ENCODE measurements at regions not wholly inside any gene's neighbourhood (a gene's known extent, or its start where the extent isn't known, plus 50 kb on each side); places are given as distances from the start of the nearest gene placed in this dataset.

DNA sequence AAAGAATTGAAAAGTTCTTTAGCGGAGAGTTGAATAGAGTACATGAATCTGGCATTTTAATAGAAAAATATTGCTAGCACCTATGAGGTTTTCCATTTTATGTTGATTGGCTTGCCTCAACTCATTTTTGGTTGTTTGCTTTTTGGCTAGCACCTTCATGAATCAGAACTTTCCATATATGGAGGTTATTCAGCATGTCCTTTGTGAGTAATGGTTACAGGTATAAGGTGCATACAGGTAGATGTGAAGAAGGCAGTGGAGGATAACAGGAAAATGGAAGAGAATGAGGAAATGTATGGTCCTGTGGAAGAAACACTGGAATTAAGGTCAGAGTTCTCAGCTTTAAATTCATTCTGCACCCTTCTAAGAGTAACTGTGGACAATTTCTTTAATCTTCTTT, 98.1 kb upstream of the GBE1 start (continued):
- TF ChIP-seq ZNF331 (CRISPR knock-in tag; IDR thresholded peaks at IDR 0.05; ENCODE audit: low read depth), result no peak

- no peak for DNase-seq (ENCODE audit: low spot score)
- TF ChIP-seq POLR2AphosphoS5 (IDR thresholded peaks at IDR 0.05; ENCODE audit: low read depth), result no peak
- no peak for TF ChIP-seq ZNF114 (CRISPR knock-in tag; IDR thresholded peaks at IDR 0.05)
- TF ChIP-seq, protein P1, sequence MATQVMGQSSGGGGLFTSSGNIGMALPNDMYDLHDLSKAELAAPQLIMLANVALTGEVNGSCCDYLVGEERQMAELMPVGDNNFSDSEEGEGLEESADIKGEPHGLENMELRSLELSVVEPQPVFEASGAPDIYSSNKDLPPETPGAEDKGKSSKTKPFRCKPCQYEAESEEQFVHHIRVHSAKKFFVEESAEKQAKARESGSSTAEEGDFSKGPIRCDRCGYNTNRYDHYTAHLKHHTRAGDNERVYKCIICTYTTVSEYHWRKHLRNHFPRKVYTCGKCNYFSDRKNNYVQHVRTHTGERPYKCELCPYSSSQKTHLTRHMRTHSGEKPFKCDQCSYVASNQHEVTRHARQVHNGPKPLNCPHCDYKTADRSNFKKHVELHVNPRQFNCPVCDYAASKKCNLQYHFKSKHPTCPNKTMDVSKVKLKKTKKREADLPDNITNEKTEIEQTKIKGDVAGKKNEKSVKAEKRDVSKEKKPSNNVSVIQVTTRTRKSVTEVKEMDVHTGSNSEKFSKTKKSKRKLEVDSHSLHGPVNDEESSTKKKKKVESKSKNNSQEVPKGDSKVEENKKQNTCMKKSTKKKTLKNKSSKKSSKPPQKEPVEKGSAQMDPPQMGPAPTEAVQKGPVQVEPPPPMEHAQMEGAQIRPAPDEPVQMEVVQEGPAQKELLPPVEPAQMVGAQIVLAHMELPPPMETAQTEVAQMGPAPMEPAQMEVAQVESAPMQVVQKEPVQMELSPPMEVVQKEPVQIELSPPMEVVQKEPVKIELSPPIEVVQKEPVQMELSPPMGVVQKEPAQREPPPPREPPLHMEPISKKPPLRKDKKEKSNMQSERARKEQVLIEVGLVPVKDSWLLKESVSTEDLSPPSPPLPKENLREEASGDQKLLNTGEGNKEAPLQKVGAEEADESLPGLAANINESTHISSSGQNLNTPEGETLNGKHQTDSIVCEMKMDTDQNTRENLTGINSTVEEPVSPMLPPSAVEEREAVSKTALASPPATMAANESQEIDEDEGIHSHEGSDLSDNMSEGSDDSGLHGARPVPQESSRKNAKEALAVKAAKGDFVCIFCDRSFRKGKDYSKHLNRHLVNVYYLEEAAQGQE (IDR thresholded peaks at IDR 0.05; ENCODE audit: unreplicated experiment), result no peak
- TF ChIP-seq ETS1 (IDR thresholded peaks at IDR 0.05), result no peak
- TF ChIP-seq ZNF331 (CRISPR knock-in tag; IDR thresholded peaks at IDR 0.05; ENCODE audit: low read depth), result no peak
- no peak for TF ChIP-seq EZH2 (IDR thresholded peaks at IDR 0.05; ENCODE audit: low read depth, unreplicated experiment)
- no peak for TF ChIP-seq STAT1 (IDR thresholded peaks at IDR 0.05; ENCODE audit: unreplicated experiment)
- no peak for TF ChIP-seq NANOG (IDR thresholded peaks at IDR 0.05; ENCODE audit: borderline replicate concordance)
- TF ChIP-seq JUNB (IDR thresholded peaks at IDR 0.05; ENCODE audit: unreplicated experiment), result no peak
- TF ChIP-seq EZH2phosphoT487 (IDR thresholded peaks at IDR 0.05; ENCODE audit: unreplicated experiment), result no peak
- TF ChIP-seq, protein P2, sequence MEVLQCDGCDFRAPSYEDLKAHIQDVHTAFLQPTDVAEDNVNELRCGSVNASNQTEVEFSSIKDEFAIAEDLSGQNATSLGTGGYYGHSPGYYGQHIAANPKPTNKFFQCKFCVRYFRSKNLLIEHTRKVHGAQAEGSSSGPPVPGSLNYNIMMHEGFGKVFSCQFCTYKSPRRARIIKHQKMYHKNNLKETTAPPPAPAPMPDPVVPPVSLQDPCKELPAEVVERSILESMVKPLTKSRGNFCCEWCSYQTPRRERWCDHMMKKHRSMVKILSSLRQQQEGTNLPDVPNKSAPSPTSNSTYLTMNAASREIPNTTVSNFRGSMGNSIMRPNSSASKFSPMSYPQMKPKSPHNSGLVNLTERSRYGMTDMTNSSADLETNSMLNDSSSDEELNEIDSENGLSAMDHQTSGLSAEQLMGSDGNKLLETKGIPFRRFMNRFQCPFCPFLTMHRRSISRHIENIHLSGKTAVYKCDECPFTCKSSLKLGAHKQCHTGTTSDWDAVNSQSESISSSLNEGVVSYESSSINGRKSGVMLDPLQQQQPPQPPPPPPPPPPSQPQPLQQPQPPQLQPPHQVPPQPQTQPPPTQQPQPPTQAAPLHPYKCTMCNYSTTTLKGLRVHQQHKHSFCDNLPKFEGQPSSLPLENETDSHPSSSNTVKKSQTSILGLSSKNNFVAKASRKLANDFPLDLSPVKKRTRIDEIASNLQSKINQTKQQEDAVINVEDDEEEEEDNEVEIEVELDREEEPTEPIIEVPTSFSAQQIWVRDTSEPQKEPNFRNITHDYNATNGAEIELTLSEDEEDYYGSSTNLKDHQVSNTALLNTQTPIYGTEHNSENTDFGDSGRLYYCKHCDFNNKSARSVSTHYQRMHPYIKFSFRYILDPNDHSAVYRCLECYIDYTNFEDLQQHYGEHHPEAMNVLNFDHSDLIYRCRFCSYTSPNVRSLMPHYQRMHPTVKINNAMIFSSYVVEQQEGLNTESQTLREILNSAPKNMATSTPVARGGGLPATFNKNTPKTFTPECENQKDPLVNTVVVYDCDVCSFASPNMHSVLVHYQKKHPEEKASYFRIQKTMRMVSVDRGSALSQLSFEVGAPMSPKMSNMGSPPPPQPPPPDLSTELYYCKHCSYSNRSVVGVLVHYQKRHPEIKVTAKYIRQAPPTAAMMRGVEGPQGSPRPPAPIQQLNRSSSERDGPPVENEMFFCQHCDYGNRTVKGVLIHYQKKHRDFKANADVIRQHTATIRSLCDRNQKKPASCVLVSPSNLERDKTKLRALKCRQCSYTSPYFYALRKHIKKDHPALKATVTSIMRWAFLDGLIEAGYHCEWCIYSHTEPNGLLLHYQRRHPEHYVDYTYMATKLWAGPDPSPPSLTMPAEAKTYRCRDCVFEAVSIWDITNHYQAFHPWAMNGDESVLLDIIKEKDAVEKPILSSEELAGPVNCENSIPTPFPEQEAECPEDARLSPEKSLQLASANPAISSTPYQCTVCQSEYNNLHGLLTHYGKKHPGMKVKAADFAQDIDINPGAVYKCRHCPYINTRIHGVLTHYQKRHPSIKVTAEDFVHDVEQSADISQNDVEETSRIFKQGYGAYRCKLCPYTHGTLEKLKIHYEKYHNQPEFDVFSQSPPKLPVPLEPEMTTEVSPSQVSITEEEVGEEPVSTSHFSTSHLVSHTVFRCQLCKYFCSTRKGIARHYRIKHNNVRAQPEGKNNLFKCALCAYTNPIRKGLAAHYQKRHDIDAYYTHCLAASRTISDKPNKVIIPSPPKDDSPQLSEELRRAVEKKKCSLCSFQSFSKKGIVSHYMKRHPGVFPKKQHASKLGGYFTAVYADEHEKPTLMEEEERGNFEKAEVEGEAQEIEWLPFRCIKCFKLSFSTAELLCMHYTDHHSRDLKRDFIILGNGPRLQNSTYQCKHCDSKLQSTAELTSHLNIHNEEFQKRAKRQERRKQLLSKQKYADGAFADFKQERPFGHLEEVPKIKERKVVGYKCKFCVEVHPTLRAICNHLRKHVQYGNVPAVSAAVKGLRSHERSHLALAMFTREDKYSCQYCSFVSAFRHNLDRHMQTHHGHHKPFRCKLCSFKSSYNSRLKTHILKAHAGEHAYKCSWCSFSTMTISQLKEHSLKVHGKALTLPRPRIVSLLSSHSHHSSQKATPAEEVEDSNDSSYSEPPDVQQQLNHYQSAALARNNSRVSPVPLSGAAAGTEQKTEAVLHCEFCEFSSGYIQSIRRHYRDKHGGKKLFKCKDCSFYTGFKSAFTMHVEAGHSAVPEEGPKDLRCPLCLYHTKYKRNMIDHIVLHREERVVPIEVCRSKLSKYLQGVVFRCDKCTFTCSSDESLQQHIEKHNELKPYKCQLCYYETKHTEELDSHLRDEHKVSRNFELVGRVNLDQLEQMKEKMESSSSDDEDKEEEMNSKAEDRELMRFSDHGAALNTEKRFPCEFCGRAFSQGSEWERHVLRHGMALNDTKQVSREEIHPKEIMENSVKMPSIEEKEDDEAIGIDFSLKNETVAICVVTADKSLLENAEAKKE (CRISPR knock-in tag; IDR thresholded peaks at IDR 0.05), result no peak
- no peak for TF ChIP-seq CREB1 (CRISPR knock-in tag; IDR thresholded peaks at IDR 0.05; ENCODE audit: low read depth)
- TF ChIP-seq CTCF (conservative IDR thresholded peaks at IDR 0.05; ENCODE audit: low read depth in 2 of 2), result no peak
These were observed 92.0 kb upstream of the GBE1 start for GRCh38 chr3:81853431-81853830.

More at GRCh38 chr3:81853431-81853830, 92.0 kb upstream of the GBE1 start:
- Histone ChIP-seq H2AFZ (no peak overlapping the region), H3K27me3 (ENCODE audit: insufficient read depth) (no peaks in the 10 kb centered on the region), H4K20me1 (replicated peaks; ENCODE audit: insufficient read depth) (no peaks in the 10 kb centered on the region), H3K4me2 (no peak overlapping the region), H3K27ac (ENCODE audit: low read depth) (no peak overlapping the region), H3K9me2 (ENCODE audit: insufficient read depth) (no peaks in the 10 kb centered on the region), H3F3A (replicated peaks; ENCODE audit: low read depth) (no peaks in the 10 kb centered on the region), H3K4me1 (ENCODE audit: insufficient read depth) (no peaks in the 10 kb centered on the region), H3K36me3 (ENCODE audit: insufficient read depth) (no peaks in the 10 kb centered on the region), H3K4me3 (no peak overlapping the region), H3K79me2 (replicated peaks; ENCODE audit: insufficient read depth) (no peaks in the 10 kb centered on the region)
- Mint-ChIP-seq H3K4me3 (no peak overlapping the region), H3K9me3 (no peaks in the 10 kb centered on the region), H3K27ac (no peak overlapping the region), H3K36me3 (ENCODE audit: low read depth) (no peaks in the 10 kb centered on the region), H3K4me1 (0 out of 3 replicates have a peak, but pooled peaks cover 3% of the 10 kb centered on the region), H3K27me3 (ENCODE audit: insufficient read depth, low read depth, poor library complexity) (no peaks in the 10 kb centered on the region)
- no peak for ATAC-seq
